Suprapubic skin (tissue), 4 donors: ENCODE measurements at regions not wholly inside any gene's neighbourhood (a gene's known extent, or its start where the extent isn't known, plus 50 kb on each side); places are given as distances from the start of the nearest gene placed in this dataset.

Source experiments
- DNase-seq, 2 donors: peaks; one replicate each; pipeline ENCODE4 v3.0.0-alpha.2; 2019; ENCODE audit warnings: low spot score in 2 of 2
- H3K27ac ChIP-seq: fragments of 200-600 bp; sonication (generic); one replicate; pipeline ENCODE4 v1.5.1; 2019
- H3K27me3 ChIP-seq: fragments of 200-600 bp; sonication (generic); one replicate; pipeline ENCODE4 v1.5.1; 2019
- H3K36me3 ChIP-seq: fragments of 200-600 bp; sonication (generic); one replicate; pipeline ENCODE4 v1.5.1; 2019
- H3K4me1 ChIP-seq: fragments of 200-600 bp; sonication (generic); one replicate; pipeline ENCODE4 v1.5.1; 2019
- H3K4me3 ChIP-seq: fragments of 200-600 bp; sonication (generic); one replicate; pipeline ENCODE4 v1.5.1; 2019; ENCODE audit warnings: mild to moderate bottlenecking
- H3K9me3 ChIP-seq: fragments of 200-600 bp; sonication (generic); one replicate; pipeline ENCODE4 v1.5.1; 2019
- EP300 ChIP-seq: sonication (generic); formaldehyde crosslinking; IDR thresholded peaks from one replicate; pipeline ENCODE4 v1.6.1; 2017; ENCODE audit warnings: antibody characterized with exemption
- POLR2A ChIP-seq, 2 donors: fragments of 450-650 bp; IDR thresholded peaks; one replicate each; pipeline ENCODE4 v1.6.1; 2017; ENCODE audit warnings: antibody characterized with exemption in 2 of 2, mild to moderate bottlenecking in 2 of 2, moderate library complexity in 2 of 2
- POLR2AphosphoS5 ChIP-seq, 3 donors: sonication (generic); formaldehyde crosslinking; IDR thresholded peaks; one replicate each; pipeline ENCODE4 v1.6.1; 2017; ENCODE audit warnings: antibody characterized with exemption in 3 of 3
- WGBS: methylation state at CpG from one replicate; pipeline ENCODE4 v1.1.5; 2018; 5-methylcytosine and 5-hydroxymethylcytosine counted together
- TF ChIP-seq, protein P1 (sequence below), 2 donors: fragments of 200-600 bp in 1 of 2; fragments of 450-650 bp in 1 of 2; sonication (generic) in 1 of 2; IDR thresholded peaks; one replicate each; pipeline ENCODE4 v1.5.1; 2016 to 2019; ENCODE audit warnings: antibody characterized with exemption in 2 of 2, mild to moderate bottlenecking in 1 of 2, moderate library complexity in 1 of 2

DNA sequence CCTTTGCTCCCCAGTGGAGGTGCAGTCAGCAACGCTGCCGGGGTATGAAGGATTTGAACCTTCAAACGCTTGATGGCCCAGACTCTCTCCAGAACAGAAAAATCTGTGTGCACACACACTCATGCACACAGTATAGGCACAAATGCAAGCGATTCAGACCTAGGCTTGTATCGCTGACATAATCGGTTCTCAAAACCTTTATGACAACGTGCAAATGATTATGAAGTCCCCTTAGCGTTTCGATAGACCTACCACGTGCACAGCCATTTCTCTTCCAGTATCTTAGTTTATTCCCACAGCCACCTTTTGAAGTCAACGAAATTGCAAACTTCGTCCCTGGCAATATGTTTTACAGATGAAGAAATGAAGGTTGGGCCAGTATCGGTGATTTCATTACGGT, 138.9 kb upstream of the MYCN start:
- H3K4me3 ChIP-seq: no peak overlapping the region
- no peaks in the 10 kb centered on the region for H3K36me3 ChIP-seq
- H3K9me3 ChIP-seq: no peaks in the 10 kb centered on the region
- H3K4me1 ChIP-seq: peaks cover 4% of the 10 kb centered on the region
- TF ChIP-seq, protein P1, sequence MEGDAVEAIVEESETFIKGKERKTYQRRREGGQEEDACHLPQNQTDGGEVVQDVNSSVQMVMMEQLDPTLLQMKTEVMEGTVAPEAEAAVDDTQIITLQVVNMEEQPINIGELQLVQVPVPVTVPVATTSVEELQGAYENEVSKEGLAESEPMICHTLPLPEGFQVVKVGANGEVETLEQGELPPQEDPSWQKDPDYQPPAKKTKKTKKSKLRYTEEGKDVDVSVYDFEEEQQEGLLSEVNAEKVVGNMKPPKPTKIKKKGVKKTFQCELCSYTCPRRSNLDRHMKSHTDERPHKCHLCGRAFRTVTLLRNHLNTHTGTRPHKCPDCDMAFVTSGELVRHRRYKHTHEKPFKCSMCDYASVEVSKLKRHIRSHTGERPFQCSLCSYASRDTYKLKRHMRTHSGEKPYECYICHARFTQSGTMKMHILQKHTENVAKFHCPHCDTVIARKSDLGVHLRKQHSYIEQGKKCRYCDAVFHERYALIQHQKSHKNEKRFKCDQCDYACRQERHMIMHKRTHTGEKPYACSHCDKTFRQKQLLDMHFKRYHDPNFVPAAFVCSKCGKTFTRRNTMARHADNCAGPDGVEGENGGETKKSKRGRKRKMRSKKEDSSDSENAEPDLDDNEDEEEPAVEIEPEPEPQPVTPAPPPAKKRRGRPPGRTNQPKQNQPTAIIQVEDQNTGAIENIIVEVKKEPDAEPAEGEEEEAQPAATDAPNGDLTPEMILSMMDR (IDR thresholded peaks at IDR 0.05): no peak
- TF ChIP-seq POLR2AphosphoS5 (IDR thresholded peaks at IDR 0.05) (no peak), POLR2A (IDR thresholded peaks at IDR 0.05) (no peak), EP300 (no peak)
- DNase-seq: no peak
- WGBS: 88% methylated on average over 14 of the region's 14 CpGs
- peaks cover 3% of the 10 kb centered on the region for H3K27me3 ChIP-seq
- H3K27ac ChIP-seq: no peak overlapping the region

GRCh38 chr2:15801904-15802303, 138.4 kb upstream of the MYCN start:
- Histone ChIP-seq H3K4me1 (peaks cover 4% of the 10 kb centered on the region), H3K4me3 (no peak overlapping the region), H3K27me3 (peaks cover 3% of the 10 kb centered on the region), H3K27ac (no peak overlapping the region), H3K9me3 (no peaks in the 10 kb centered on the region), H3K36me3 (no peaks in the 10 kb centered on the region)
- DNase-seq: no peak
- WGBS: 69% methylated on average over 6 of the region's 6 CpGs
- TF ChIP-seq, protein P1 (IDR thresholded peaks at IDR 0.05): no peak
- TF ChIP-seq POLR2AphosphoS5 (IDR thresholded peaks at IDR 0.05) (no peak), POLR2A (IDR thresholded peaks at IDR 0.05) (no peak), EP300 (no peak)

GRCh38 chr2:15802657-15803542, 137.4 kb upstream of the MYCN start:
- WGBS: 30% methylated on average over 10 of the region's 10 CpGs
- Histone ChIP-seq H3K27ac (no peak overlapping the region), H3K27me3 (peaks cover 3% of the 10 kb centered on the region), H3K4me1 (peaks cover 4% of the 10 kb centered on the region), H3K4me3 (no peak overlapping the region), H3K9me3 (no peaks in the 10 kb centered on the region), H3K36me3 (no peaks in the 10 kb centered on the region)
- no peak for DNase-seq
- TF ChIP-seq POLR2AphosphoS5 (IDR thresholded peaks at IDR 0.05) (no peak), POLR2A (IDR thresholded peaks at IDR 0.05) (no peak)
- TF ChIP-seq, protein P1 (IDR thresholded peaks at IDR 0.05): no peak

GRCh38 chr2:15803543-15804245, 136.7 kb upstream of the MYCN start:
- Histone ChIP-seq H3K4me1 (peaks cover 4% of the 10 kb centered on the region), H3K9me3 (no peaks in the 10 kb centered on the region), H3K4me3 (no peak overlapping the region), H3K27ac (no peak overlapping the region), H3K27me3 (peaks cover 3% of the 10 kb centered on the region), H3K36me3 (no peaks in the 10 kb centered on the region)
- DNase-seq: no peak
- no peak for TF ChIP-seq POLR2A (IDR thresholded peaks at IDR 0.05)
- no peak for TF ChIP-seq POLR2AphosphoS5 (IDR thresholded peaks at IDR 0.05)
- no peak for TF ChIP-seq EP300
- TF ChIP-seq, protein P1 (IDR thresholded peaks at IDR 0.05): no peak
- 89% methylated on average over 12 of the region's 12 CpGs for WGBS

GRCh38 chr2:15804246-15804619, 136.1 kb upstream of the MYCN start:
- WGBS: 86% methylated on average over 1 of the region's 1 CpG
- no peak for DNase-seq
- peaks cover 4% of the 10 kb centered on the region for H3K4me1 ChIP-seq
- TF ChIP-seq, protein P1 (IDR thresholded peaks at IDR 0.05): no peak
- TF ChIP-seq POLR2AphosphoS5 (IDR thresholded peaks at IDR 0.05) (no peak), EP300 (no peak), POLR2A (IDR thresholded peaks at IDR 0.05) (no peak)
- H3K27ac ChIP-seq: no peak overlapping the region
- H3K36me3 ChIP-seq: no peaks in the 10 kb centered on the region
- peaks cover 3% of the 10 kb centered on the region for H3K27me3 ChIP-seq
- no peaks in the 10 kb centered on the region for H3K9me3 ChIP-seq
- H3K4me3 ChIP-seq: no peak overlapping the region
